ENCODE measurements at regions not wholly inside any gene's neighbourhood (a gene's known extent, or its start where the extent isn't known, plus 50 kb on each side); places are given as distances from the start of the nearest gene placed in this dataset.
A peak's percentile ranks its signal among the peaks of the same experiment; 100 is the strongest.

DNA sequence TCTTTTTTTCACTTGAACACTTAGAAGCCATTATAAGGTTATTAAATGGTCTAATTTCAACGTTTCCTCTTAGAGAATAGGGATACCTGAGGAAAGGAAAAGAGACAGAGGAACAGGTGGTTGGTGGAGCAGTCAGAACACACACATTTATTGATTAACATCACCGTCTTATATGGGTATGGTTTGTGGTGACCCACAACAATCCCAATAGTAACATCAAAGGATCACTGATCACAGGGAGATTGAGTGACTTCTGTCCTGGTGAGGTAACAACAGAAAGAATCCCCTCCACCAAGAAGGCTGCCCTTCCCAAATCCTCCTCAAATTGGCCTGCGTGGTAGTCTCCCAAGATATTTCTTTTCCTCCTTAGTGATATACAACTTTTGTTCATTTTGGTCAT is 474.0 kb downstream of the PLPP3 start:
- no peak overlapping the region for H3K4me3 ChIP-seq (replicated peaks; ENCODE audit: low read depth, low read length)
- TF ChIP-seq, protein P1, sequence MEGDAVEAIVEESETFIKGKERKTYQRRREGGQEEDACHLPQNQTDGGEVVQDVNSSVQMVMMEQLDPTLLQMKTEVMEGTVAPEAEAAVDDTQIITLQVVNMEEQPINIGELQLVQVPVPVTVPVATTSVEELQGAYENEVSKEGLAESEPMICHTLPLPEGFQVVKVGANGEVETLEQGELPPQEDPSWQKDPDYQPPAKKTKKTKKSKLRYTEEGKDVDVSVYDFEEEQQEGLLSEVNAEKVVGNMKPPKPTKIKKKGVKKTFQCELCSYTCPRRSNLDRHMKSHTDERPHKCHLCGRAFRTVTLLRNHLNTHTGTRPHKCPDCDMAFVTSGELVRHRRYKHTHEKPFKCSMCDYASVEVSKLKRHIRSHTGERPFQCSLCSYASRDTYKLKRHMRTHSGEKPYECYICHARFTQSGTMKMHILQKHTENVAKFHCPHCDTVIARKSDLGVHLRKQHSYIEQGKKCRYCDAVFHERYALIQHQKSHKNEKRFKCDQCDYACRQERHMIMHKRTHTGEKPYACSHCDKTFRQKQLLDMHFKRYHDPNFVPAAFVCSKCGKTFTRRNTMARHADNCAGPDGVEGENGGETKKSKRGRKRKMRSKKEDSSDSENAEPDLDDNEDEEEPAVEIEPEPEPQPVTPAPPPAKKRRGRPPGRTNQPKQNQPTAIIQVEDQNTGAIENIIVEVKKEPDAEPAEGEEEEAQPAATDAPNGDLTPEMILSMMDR (IDR thresholded peaks at IDR 0.05; ENCODE audit: low read depth, low read length, missing control alignments), result no peak
- no peak for DNase-seq (ENCODE audit: extremely low read depth, low read depth)

DNA sequence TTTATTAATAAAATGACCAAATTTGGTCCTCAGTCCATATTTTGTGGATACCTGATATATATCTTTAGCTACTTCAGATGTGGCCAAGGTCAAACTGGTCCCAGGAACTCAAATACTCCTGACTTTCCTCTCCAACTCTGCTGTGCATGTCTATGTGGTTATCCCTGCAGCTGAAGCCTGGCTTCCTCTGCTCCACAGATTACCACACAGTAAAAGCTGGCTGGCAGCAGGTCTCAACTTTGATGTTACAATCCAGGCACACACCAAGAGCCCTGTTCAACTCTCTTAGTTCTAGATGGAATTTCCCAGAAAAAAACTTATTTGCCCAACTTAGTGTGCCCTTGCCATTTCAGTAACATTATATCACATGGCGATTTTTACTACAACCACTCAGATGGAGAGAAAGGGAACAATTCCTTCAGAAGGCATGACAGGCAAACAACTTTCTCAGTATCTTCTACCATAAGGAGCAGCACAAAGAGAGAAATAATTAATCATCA is 479.5 kb downstream of the PLPP3 start:
- no peak for DNase-seq (ENCODE audit: extremely low read depth, low read depth)
- no peak overlapping the region for H3K4me3 ChIP-seq (replicated peaks; ENCODE audit: low read depth, low read length)
- TF ChIP-seq, protein P1 (IDR thresholded peaks at IDR 0.05; ENCODE audit: low read depth, low read length, missing control alignments), result no peak

DNA sequence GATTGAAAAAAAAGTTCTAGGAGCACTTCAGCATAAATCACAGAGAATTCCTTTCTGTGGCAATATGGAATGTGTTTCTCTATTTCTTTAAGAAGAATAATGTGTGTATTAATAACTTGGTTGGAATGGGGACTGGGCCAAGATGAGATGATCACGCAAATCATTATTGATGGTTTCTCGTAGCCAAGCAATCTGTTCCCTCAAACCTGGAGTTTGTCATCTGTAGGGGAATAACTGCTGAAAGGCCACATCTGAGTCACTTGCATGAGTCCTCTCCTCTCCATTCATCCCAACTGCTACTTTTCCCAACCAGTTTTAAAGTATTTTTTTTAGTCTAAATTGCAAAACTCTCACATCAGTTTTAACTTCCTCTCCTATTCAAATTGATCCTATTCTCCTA is 480.4 kb downstream of the PLPP3 start:
- H3K4me3 ChIP-seq (replicated peaks; ENCODE audit: low read depth, low read length), result no peak overlapping the region
- TF ChIP-seq, protein P1 (IDR thresholded peaks at IDR 0.05; ENCODE audit: low read depth, low read length, missing control alignments), result no peak
- no peak for DNase-seq (ENCODE audit: extremely low read depth, low read depth)

DNA sequence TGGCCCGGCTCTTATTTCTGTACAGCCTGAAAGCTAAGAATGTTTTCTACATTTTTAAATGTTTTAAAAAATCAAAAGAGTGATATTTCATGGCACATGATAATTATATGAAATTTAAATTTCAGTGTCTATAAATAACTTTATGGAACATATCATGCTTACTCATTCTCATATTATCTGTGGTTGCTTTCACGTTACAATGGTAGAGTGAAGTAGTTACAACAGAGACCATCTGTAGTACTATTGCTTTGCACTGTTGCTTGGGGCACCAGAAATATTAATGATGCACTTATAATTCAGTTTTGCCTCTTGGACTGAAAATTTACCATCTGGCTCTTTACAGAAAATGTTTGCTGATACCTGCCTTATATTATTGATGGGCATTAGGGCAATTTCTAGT is 481.6 kb downstream of the PLPP3 start:
- no peak for DNase-seq (ENCODE audit: extremely low read depth, low read depth)
- TF ChIP-seq, protein P1 (IDR thresholded peaks at IDR 0.05; ENCODE audit: low read depth, low read length, missing control alignments), result no peak
- no peak overlapping the region for H3K4me3 ChIP-seq (replicated peaks; ENCODE audit: low read depth, low read length)

DNA sequence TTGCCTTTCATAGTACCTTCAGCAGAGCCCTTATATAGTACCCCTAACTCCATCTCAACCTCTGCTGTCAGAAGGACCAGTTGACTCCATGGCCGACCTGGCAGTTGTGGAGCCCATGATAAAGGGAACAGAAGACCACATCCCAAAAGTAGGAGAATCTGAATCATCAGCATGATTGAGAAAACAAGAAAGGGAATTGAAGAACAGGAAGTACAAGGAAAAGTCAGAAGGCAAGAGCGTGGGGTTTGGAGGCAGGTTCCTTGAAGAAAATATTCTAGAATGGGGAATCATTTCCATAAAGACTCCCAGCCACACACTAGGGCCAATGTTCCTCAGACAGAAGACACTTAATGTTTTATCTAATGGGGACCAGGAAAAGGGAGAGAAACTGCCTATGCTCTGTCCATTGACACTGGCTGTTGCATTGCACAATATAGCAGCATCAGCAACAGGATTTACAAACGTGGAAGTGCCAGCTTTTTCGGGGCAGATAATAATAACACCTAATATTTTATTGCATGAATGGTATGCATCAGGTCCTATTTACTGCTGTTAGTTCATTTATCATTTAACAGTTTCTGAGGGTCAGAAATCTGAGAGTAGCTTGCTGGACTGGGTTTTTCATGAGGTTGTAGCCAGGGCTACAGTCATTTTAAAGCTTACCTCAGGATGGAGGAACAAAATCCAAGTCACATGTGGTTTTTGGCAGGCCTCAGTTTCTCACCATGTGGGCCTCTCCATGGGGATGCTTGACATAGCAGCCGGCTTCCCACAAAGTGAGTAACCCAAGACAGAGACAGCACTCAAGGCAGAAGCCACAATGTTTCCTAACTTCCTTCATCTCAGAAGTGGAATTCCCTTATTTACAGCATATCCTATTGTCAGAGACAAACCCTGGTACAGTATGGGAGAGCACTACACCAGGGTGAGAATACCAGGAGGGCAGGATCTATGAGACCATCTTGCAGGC is 483.4 kb downstream of the PLPP3 start:
- H3K4me3 ChIP-seq (replicated peaks; ENCODE audit: low read depth, low read length), result no peak overlapping the region
- DNase-seq (ENCODE audit: extremely low read depth, low read depth), result no peak
- TF ChIP-seq, protein P1 (IDR thresholded peaks at IDR 0.05; ENCODE audit: low read depth, low read length, missing control alignments), result no peak

DNA sequence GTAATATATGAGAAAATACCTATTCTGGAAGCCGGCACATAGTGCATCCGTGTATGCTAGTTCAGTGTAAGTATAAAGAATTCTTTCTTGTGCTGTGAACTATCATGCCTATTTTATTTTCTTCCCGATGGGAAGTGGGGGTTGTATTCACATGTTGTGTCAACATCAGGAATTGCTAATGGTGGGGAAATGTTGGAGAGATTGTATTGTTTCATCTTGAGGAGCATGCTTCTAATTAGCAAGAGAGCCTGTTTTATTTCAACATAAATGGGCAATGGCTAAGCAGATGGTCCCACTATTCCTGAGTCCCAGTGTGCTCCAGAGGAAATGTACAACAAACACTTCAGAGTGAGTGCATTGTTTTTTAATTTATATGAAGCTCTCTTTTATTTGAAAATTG is 485.2 kb downstream of the PLPP3 start:
- TF ChIP-seq, protein P1 (IDR thresholded peaks at IDR 0.05; ENCODE audit: low read depth, low read length, missing control alignments), result no peak

More for the DNA sequence above, 485.2 kb downstream of the PLPP3 start:
- DNase-seq (ENCODE audit: extremely low read depth, low read depth), result peak; percentile 63
- H3K4me3 ChIP-seq (replicated peaks; ENCODE audit: low read depth, low read length), result no peak overlapping the region

Data from HFF-Myc (cell line).